NCI-H2029 treated with DMSO at 0.1 percent for 48 hours (cell line): ENCODE measurements at regions not wholly inside any gene's neighbourhood (a gene's known extent, or its start where the extent isn't known, plus 50 kb on each side); places are given as distances from the start of the nearest gene placed in this dataset.

Experiments
- DNase-seq: peaks from one replicate; lab custom pipeline; 2025; lab: John Stamatoyannopoulos, UW

DNA sequence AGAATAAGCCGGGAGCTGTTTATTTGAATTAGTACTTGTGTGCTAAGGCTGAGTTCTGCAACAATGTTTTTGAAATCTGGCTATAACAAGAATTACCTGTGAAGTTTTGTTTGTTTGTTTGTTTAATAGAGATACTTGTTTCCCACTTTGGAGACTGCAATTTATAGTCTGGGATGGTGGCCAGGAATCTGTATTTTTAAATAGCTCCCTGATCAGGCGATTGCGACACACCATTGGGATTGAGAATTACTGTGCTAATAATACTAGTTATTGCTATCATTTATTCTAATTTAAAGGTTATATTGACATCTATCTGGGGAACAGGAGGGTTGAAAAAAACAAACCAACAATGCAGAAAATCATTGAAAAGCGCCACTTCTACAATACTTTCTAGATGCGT lies 951.6 kb upstream of the TENM3 start:
- peak; percentile 26 for DNase-seq

- DNase-seq: no peak
Measured at GRCh38 chr4:181293014-181293413, 950.2 kb upstream of the TENM3 start.

DNA sequence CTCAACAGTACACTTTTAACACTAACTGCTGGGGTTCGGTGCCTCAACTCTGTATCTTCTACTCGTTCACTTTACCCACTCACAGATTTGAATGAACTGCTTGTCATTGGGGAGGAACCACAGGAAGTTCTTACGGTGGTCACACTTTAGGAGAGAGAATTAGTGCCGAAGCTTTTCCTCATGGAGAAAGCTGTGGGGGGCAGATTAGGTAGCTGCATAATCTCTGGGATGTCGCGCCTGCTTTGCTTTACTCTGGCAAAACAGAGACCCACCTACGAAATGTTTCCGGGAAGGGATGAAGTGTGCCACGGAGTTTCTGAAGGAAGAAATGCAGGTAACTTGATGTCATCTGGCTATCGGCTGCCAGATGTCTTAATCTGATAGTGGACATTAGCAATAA lies 949.7 kb upstream of the TENM3 start:
- DNase-seq: no peak

GRCh38 chr4:181294421-181294820 lies 948.8 kb upstream of the TENM3 start:
- no peak for DNase-seq

GRCh38 chr4:181301735-181302710 lies 941.2 kb upstream of the TENM3 start:
- DNase-seq: peak; percentile 51

DNA sequence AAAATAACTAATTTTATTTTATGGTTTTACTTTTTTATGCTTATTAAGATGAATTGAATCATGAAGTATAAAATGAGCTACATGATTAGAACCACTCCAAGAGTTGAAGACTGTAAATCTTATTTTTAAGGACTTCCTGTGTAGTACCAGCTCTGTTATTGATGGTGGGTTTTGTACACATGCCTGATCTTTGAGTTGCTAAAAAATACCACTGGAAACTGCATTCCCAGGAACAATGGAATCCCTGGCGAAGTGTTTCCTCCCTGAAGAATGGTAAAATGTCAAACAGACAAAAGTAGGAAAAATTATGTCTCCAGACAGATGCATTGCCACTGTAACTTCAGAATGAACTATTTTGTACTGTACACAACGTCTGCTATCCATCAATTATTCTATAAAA lies 935.4 kb upstream of the TENM3 start:
- DNase-seq: no peak

- DNase-seq: peak; percentile 74
Measured at GRCh38 chr4:181308476-181309312, 934.5 kb upstream of the TENM3 start.

- no peak for DNase-seq
Measured at GRCh38 chr4:181312066-181312465, 931.1 kb upstream of the TENM3 start.

- DNase-seq: no peak
Measured at GRCh38 chr4:181319629-181320028, 923.6 kb upstream of the TENM3 start.

- DNase-seq: no peak
Measured at GRCh38 chr4:181323061-181323460, 920.1 kb upstream of the TENM3 start.

- no peak for DNase-seq
Measured at GRCh38 chr4:181330654-181331201, 912.5 kb upstream of the TENM3 start.

DNA sequence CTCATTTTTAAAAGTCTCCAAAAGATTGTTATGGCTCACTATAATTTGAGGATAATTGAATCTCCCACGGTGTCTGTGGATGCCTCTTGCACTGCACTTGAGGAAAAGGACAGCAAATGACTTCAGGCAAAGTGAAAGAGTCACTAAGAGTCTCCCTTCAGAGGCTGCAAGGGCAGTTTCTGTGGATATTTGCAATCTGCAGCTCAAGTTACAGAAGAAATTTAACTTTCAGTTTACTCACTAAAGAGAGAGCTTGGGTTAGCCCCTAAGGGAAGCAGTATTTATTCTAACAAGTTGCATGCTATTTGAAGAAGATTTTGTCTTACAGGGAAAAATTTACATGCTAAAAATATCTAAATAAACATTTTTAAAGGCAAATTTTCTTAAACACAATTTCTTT lies 912.0 kb upstream of the TENM3 start:
- no peak for DNase-seq

- no peak for DNase-seq
Measured at GRCh38 chr4:181345931-181346330, 897.3 kb upstream of the TENM3 start.

DNA sequence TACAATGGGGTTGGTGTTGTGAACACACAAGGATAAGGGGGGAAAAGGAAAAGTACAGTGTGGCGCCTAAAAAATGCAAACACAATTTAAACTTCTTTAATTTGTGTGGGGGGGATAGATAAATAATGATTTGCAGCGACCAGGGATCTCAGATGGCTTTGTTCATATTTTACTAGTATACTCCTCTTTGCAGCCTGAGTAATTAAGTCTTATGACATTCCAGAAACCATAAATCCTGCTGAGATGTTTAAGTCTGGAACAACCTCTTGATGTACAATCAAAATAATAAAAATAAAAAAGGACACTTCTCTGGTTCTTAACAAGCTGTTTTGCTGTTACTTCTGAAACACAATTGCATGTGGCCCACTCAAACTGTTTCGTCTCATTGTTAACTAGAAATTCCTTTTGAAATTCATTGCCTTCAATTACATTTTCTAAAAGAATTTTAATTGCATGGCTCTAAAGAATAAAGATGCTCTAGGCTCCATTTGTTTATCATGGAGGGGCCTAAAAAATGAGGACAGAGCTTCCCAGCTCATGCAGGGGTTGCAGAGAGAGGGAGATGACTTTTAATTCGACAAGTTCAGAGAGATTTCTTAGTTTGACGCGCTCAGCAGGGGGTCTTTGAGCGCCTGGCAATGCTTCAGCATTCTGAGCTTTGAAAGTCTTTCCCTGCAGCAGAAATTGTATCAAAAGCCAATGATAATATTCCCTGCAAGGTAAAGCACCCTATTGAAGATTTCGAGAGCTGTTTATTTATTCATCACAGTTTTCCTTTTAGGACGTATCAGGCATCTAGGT lies 892.4 kb upstream of the TENM3 start:
- DNase-seq: no peak

- DNase-seq: no peak
Measured at GRCh38 chr4:181364504-181364903, 878.7 kb upstream of the TENM3 start.

DNA sequence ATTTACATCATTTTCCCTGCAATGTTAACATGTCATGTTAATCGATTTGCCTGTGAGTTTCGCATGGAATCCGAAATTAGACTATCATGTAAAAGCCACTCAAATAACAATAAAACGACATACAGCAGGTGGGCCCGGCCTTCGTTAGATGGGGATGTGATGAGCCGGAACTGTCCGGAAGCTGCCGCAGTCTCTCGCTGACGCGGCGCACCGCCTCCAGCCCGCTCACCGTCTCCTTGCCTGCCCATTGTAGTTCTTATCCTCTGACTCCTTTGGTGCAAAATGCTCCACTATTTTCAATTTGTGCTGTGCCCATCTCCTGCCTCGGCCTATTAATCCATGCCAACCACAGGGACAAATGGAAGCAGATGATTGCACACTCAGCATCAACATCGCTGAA lies 877.5 kb upstream of the TENM3 start:
- DNase-seq: no peak

- DNase-seq: no peak
Measured at GRCh38 chr4:181372014-181372413, 871.2 kb upstream of the TENM3 start.

DNA sequence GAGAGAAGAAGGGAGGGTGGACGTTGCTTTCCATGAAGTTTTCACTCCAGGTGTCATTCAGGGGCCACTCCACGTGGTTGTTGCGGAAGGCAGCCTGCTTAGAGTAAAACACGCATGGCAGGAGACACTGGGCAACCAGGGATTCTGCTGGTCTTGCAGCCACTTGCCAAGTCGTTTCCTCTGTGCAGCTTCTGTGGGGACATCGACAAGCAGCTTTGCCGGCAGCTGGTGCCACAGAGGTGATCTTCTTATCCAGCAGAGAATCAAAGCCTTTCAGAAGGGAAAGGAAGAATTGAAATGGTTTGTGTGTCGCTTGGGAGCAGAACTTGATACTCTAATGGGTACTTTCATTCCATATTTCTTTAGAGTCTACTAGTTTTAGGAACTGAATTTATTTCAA lies 867.1 kb upstream of the TENM3 start:
- no peak for DNase-seq

DNA sequence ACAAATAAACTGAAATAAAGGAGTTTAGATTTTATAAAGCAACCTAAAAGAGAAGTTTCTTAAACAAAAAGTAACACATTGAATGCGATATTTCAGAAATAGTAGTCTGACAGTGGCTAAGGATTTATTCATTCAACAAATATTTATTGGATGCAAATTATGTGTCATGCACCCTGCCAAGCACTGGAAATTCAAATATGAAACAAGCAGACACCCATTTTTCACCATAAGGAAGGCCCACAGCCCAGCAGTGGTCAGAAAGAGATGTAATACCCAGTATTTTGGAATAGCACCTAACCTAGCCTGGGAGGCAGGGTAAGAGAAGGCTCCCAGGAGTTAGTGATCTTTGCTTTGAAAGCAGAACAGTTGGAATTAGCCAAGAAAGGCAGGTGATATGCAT lies 855.1 kb upstream of the TENM3 start:
- DNase-seq: no peak

DNA sequence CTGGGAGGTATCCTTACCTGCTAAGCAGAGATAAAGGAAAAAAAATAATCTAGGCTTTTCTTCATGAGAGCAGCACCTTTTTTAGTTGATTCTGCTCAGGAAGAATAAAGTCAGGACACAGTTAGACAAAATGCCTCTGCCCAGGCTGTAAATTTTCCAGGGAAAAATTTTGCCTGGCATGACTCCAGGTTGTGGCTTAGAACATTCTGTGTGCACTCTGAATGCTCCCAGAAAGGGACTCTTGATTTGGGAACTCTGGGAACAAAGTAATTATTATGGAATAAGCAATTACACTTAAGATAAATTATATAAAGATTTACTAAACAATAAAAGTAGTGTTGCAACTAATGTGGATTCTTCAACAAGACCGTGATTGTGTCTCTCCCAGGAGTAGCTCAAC lies 826.2 kb upstream of the TENM3 start:
- DNase-seq: no peak

DNA sequence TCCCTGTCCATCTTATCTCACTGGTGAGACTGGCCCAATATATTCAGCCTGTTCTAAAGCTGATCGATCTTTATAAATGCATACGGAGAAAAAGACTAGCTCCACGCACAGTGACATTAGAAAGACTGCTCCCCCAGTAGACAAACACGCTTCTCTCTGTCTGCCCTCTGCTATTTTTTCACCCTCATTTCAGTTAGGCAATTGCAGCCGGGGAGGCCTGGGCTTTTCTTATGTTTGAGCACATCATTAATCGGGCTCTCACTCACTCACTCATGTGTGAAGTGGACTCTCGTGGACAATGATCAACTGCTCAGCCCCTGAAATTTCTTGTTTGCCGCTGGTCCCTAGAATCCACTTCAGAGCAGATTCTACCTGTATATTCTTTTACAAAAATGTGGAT lies 824.7 kb upstream of the TENM3 start:
- peak; percentile 32 for DNase-seq

DNA sequence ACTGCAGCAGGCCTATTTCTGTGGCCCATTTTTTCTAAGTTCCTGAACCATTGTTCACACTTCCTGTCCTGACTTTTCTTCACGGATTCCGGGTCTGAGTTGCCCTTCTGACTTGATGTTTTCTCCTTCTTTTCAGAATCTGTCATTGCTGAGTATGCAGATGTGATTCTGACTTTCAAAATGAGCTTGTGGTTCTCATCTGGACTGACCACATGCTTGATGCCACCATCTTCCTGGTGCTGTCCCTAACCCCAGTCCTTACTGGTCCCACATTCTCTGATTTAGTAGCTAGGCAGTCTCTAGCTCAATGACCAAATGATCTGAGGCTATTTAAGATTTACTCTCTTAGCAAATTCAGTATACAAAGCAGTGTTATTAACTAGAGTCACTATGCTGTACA lies 822.3 kb upstream of the TENM3 start:
- no peak for DNase-seq
